Lower leg skin (tissue), 3 donors: ENCODE measurements at regions not wholly inside any gene's neighbourhood (a gene's known extent, or its start where the extent isn't known, plus 50 kb on each side); places are given as distances from the start of the nearest gene placed in this dataset.

ENCODE experiments used
- CTCF ChIP-seq, 3 donors: fragments of 450-650 bp; IDR thresholded peaks; one replicate each; pipeline ENCODE4 v1.5.1; 2016; ENCODE audit warnings: antibody characterized with exemption in 3 of 3, mild to moderate bottlenecking in 3 of 3, moderate library complexity in 2 of 3
- POLR2A ChIP-seq, 2 donors: fragments of 450-650 bp; IDR thresholded peaks; one replicate each; pipeline ENCODE4 v1.6.1; 2016 to 2017; ENCODE audit warnings: antibody characterized with exemption in 2 of 2, mild to moderate bottlenecking in 1 of 2, moderate library complexity in 1 of 2

- no peak for TF ChIP-seq CTCF (IDR thresholded peaks at IDR 0.05)
- no peak for TF ChIP-seq POLR2A (IDR thresholded peaks at IDR 0.05)
These were observed 135.8 kb downstream of the MAP3K21 start for GRCh38 chr1:233463333-233463732.
